Neutrophil (primary cell): ENCODE measurements at regions not wholly inside any gene's neighbourhood (a gene's known extent, or its start where the extent isn't known, plus 50 kb on each side); places are given as distances from the start of the nearest gene placed in this dataset.

Experiments
- H3K27ac ChIP-seq: fragments of 200-600 bp; sonication (generic); 2 replicates; pipeline ENCODE4 v1.5.1; 2016; ENCODE audit warnings: mild to moderate bottlenecking, moderate library complexity
- H3K27me3 ChIP-seq: fragments of 200-600 bp; sonication (generic); 2 replicates; pipeline ENCODE4 v1.6.0; 2016; ENCODE audit warnings: mild to moderate bottlenecking
- H3K36me3 ChIP-seq: fragments of 200-600 bp; sonication (generic); 2 replicates; pipeline ENCODE4 v1.5.1; 2017
- H3K4me1 ChIP-seq, 2 experiments: fragments of 200-600 bp in 1 of 2; sonication (generic) in 1 of 2; 1 replicate in 1 of 2; 2 replicates in 1 of 2; pipeline versions ENCODE4 v1.5.1 to v1.6.1; 2013 to 2016; ENCODE audit warnings: low read depth in 1 of 2, low read length in 1 of 2, mild to moderate bottlenecking in 1 of 2, moderate library complexity in 1 of 2; ENCODE audit not compliant: control insufficient read depth in 1 of 2, insufficient read depth in 1 of 2
- H3K4me3 ChIP-seq, 2 experiments: fragments of 200-600 bp in 1 of 2; sonication (generic) in 1 of 2; 1 replicate in 1 of 2; 2 replicates in 1 of 2; pipeline ENCODE4 v1.5.1; 2013 to 2016; ENCODE audit warnings: low read depth in 1 of 2, low read length in 1 of 2, mild to moderate bottlenecking in 1 of 2, moderate library complexity in 1 of 2
- H3K9me3 ChIP-seq: fragments of 200-600 bp; sonication (generic); 2 replicates; pipeline ENCODE4 v1.5.1; 2016
- CTCF ChIP-seq: fragments of 200-600 bp; sonication (generic); IDR thresholded peaks from 2 replicates; pipeline ENCODE4 v1.5.1; 2016; ENCODE audit warnings: antibody characterized with exemption

GRCh38 chr1:59007429-59007819, 223.6 kb upstream of the JUN start:
- Histone ChIP-seq H3K4me3 (no peak overlapping the region), H3K27ac (no peak overlapping the region), H3K27me3 (peaks cover 18% of the 10 kb centered on the region), H3K4me1 (no peaks in the 10 kb centered on the region), H3K36me3 (no peaks in the 10 kb centered on the region), H3K9me3 (no peaks in the 10 kb centered on the region)
- no peak for TF ChIP-seq CTCF

DNA sequence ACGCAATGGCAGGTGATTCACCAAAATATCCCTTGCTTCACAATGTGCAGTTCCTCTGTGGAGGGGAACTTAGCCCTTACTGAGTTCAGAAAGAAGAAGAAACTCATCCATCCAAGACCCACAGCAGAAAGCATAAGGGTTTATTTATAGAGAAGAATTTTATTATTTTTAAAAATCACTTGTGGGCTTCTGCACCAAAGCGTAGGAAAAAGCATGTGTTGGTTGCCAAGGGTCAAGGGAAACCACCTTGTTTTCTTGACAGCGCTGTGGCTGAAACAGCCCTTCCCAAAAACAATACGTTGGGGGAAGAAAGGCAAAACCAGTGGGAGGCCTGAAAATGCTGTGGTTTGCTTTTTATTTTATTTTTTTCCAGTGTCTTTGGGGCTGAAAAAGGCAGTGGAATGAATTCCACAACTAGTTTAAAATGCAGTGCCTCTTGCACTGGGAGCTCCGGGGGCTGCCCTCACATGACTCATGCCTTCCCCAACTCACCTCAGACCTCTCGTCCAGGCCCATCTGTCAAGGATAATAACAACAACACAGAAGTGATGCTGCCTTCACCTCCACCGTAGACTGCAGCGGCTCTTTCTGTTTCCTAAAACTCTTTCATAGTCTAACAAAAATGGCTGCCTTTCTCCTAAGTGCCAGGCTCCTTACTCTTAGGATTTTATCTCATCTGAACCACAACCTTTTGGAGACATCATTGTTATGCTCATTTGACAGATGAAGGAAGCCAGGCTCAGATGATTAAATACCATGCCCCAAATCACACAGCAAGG, 224.2 kb upstream of the JUN start:
- Histone ChIP-seq H3K9me3 (no peaks in the 10 kb centered on the region), H3K27ac (no peak overlapping the region), H3K4me3 (no peak overlapping the region), H3K27me3 (peaks cover 24% of the 10 kb centered on the region), H3K36me3 (no peaks in the 10 kb centered on the region), H3K4me1 (no peaks in the 10 kb centered on the region)
- TF ChIP-seq CTCF: no peak

- Histone ChIP-seq H3K27ac (no peak overlapping the region), H3K9me3 (no peaks in the 10 kb centered on the region), H3K27me3 (peaks cover 31% of the 10 kb centered on the region), H3K4me3 (no peak overlapping the region), H3K4me1 (no peaks in the 10 kb centered on the region), H3K36me3 (no peaks in the 10 kb centered on the region)
- TF ChIP-seq CTCF: no peak
Observed at GRCh38 chr1:59008599-59009347, 224.9 kb upstream of the JUN start.

- no peaks in the 10 kb centered on the region for H3K36me3 ChIP-seq
- TF ChIP-seq CTCF: no peak
- no peak overlapping the region for H3K27ac ChIP-seq
- H3K4me3 ChIP-seq: no peak overlapping the region
- H3K4me1 ChIP-seq: no peaks in the 10 kb centered on the region
- H3K27me3 ChIP-seq: peaks cover 31% of the 10 kb centered on the region
- H3K9me3 ChIP-seq: no peaks in the 10 kb centered on the region
Observed at GRCh38 chr1:59011663-59012062, 227.8 kb upstream of the JUN start.

- no peak for TF ChIP-seq CTCF
- Histone ChIP-seq H3K27ac (no peak overlapping the region), H3K4me1 (no peaks in the 10 kb centered on the region), H3K36me3 (no peaks in the 10 kb centered on the region), H3K27me3 (peaks cover 31% of the 10 kb centered on the region), H3K4me3 (no peak overlapping the region), H3K9me3 (no peaks in the 10 kb centered on the region)
Observed at GRCh38 chr1:59012378-59012777, 228.5 kb upstream of the JUN start.
